DMS53 treated with DMSO at 0.1 percent for 48 hours (cell line): ENCODE measurements at regions not wholly inside any gene's neighbourhood (a gene's known extent, or its start where the extent isn't known, plus 50 kb on each side); places are given as distances from the start of the nearest gene placed in this dataset.

Experiments
- DNase-seq: peaks from one replicate; lab custom pipeline; 2025; ENCODE audit not compliant: unreplicated experiment; lab: John Stamatoyannopoulos, UW

GRCh38 chr10:24104895-24105294 is 104.0 kb upstream of the KIAA1217 start:
- no peak for DNase-seq

GRCh38 chr10:24113901-24114300 is 95.0 kb upstream of the KIAA1217 start:
- DNase-seq = no peak

GRCh38 chr10:24114556-24114955 is 94.4 kb upstream of the KIAA1217 start:
- DNase-seq = peak; percentile 74

- DNase-seq = peak; percentile 32
Observed at GRCh38 chr10:24115403-24115802, 93.5 kb upstream of the KIAA1217 start.

- no peak for DNase-seq
Observed at GRCh38 chr10:24118246-24118645, 90.7 kb upstream of the KIAA1217 start.

GRCh38 chr10:24119896-24120295 is 89.0 kb upstream of the KIAA1217 start:
- no peak for DNase-seq

- no peak for DNase-seq
Observed at GRCh38 chr10:24120646-24121045, 88.3 kb upstream of the KIAA1217 start.

- DNase-seq = no peak
Observed at GRCh38 chr10:24127516-24127915, 81.4 kb upstream of the KIAA1217 start.

GRCh38 chr10:24128066-24128730 is 80.7 kb upstream of the KIAA1217 start:
- no peak for DNase-seq

GRCh38 chr10:24132741-24133140 is 76.2 kb upstream of the KIAA1217 start:
- no peak for DNase-seq

- DNase-seq = peak; percentile 56
Observed at GRCh38 chr10:24133835-24134234, 75.1 kb upstream of the KIAA1217 start.

- DNase-seq = no peak
Observed at GRCh38 chr10:24136070-24136469, 72.9 kb upstream of the KIAA1217 start.

GRCh38 chr10:24147321-24147720 is 61.6 kb upstream of the KIAA1217 start:
- DNase-seq = no peak

GRCh38 chr10:24149640-24150039 is 59.3 kb upstream of the KIAA1217 start:
- no peak for DNase-seq

- DNase-seq = no peak
Observed at GRCh38 chr10:24150853-24151252, 58.1 kb upstream of the KIAA1217 start.

- DNase-seq = no peak
Observed at GRCh38 chr10:24152270-24152669, 56.7 kb upstream of the KIAA1217 start.

GRCh38 chr10:24153031-24153430 is 55.9 kb upstream of the KIAA1217 start:
- no peak for DNase-seq

- DNase-seq = no peak
Observed at GRCh38 chr10:24153537-24153936, 55.4 kb upstream of the KIAA1217 start.

GRCh38 chr10:24156686-24157085 is 52.3 kb upstream of the KIAA1217 start:
- DNase-seq = no peak

GRCh38 chr10:24157567-24157966 is 51.4 kb upstream of the KIAA1217 start:
- DNase-seq = no peak
